K562 (cell line): ENCODE measurements at regions not wholly inside any gene's neighbourhood (a gene's known extent, or its start where the extent isn't known, plus 50 kb on each side); places are given as distances from the start of the nearest gene placed in this dataset.

Experiments used
- CTCF ChIP-seq, 3 experiments: IDR thresholded peaks in 2 of 3; conservative IDR thresholded peaks in 1 of 3; 2 replicates each; pipeline ENCODE4 v1.5.1; 2011 to 2012; ENCODE audit warnings: low read length in 3 of 3, mild to moderate bottlenecking in 3 of 3, control low read depth in 2 of 3, improper control_type of control experiment in 1 of 3, inconsistent platforms in 1 of 3, low read depth in 1 of 3, mixed read lengths in 1 of 3, moderate library complexity in 1 of 3; ENCODE audit not compliant: insufficient read depth in 2 of 3
- EGR1 ChIP-seq: fragments of 450-650 bp; conservative IDR thresholded peaks from 2 replicates; pipeline ENCODE4 v1.6.1; 2017; ENCODE audit warnings: mild to moderate bottlenecking
- EZH2 ChIP-seq: IDR thresholded peaks from 2 replicates; pipeline ENCODE4 v1.6.1; 2012; ENCODE audit warnings: low read depth, mild to moderate bottlenecking, inconsistent platforms, low read length, borderline replicate concordance
- FOXJ3 ChIP-seq: sonication (generic); formaldehyde crosslinking; IDR thresholded peaks from 2 replicates; pipeline ENCODE4 v1.4.0; 2020; ENCODE audit warnings: mild to moderate bottlenecking, missing genetic modification reagents
- SETDB1 ChIP-seq: IDR thresholded peaks from one replicate; pipeline ENCODE4 v1.6.1; 2012; ENCODE audit warnings: low read length, control low read depth, inconsistent platforms
- SMARCB1 ChIP-seq: IDR thresholded peaks from 2 replicates; pipeline ENCODE4 v1.6.1; 2011; ENCODE audit warnings: improper control_type of control experiment, low read depth; ENCODE audit not compliant: insufficient read length
- SNRNP70 ChIP-seq: fragments of 200-400 bp; formaldehyde crosslinking; optimal IDR thresholded peaks from 2 replicates; pipeline ENCODE3; 2017; ENCODE audit warnings: low read depth, low read length

- no peak for TF ChIP-seq SNRNP70
- TF ChIP-seq FOXJ3 (CRISPR knock-in tag): no peak
- TF ChIP-seq SMARCB1: no peak
- TF ChIP-seq CTCF (IDR thresholded peaks at IDR 0.05 in 2 of 3, conservative IDR thresholded peaks at IDR 0.05 in 1 of 3; ENCODE audit: insufficient read depth in 2 of 3, low read depth in 1 of 3, low read length in 3 of 3): no peak
- no peak for TF ChIP-seq SETDB1
- no peak for TF ChIP-seq EZH2
- TF ChIP-seq EGR1: no peak
Observed at GRCh38 chr14:54116198-54116885, 159.7 kb upstream of the BMP4 start.
